GM23248 (cell line): ENCODE measurements at regions not wholly inside any gene's neighbourhood (a gene's known extent, or its start where the extent isn't known, plus 50 kb on each side); places are given as distances from the start of the nearest gene placed in this dataset.
"Not testable (repeated sequence)": the region's sequence is repeated elsewhere in the genome, so short reads cannot be mapped to it uniquely, and the experiment has no call there.

Experiments used
- DNase-seq: peaks from one replicate; pipeline ENCODE4 v3.0.0-alpha.2; 2015
- H2AFZ ChIP-seq: fragments of 200-600 bp; sonication (generic); 2 replicates; pipeline ENCODE4 v1.6.1; 2016; ENCODE audit warnings: antibody characterized with exemption
- H3F3A ChIP-seq: fragments of 200-600 bp; sonication (generic); 2 replicates; pipeline ENCODE4 v1.6.1; 2016; ENCODE audit warnings: mild to moderate bottlenecking, antibody characterized with exemption, mixed run types; ENCODE audit not compliant: insufficient read depth
- H3K27ac ChIP-seq: fragments of 200-600 bp; sonication (generic); 2 replicates; pipeline ENCODE4 v1.5.1; 2016; ENCODE audit warnings: mild to moderate bottlenecking
- H3K27me3 ChIP-seq: fragments of 200-600 bp; sonication (generic); replicated peaks from 2 replicates; pipeline ENCODE4 v1.6.1; 2016; ENCODE audit warnings: mild to moderate bottlenecking; ENCODE audit not compliant: insufficient read depth
- H3K36me3 ChIP-seq: fragments of 200-600 bp; sonication (generic); 2 replicates; pipeline ENCODE4 v1.6.1; 2016; ENCODE audit warnings: low read depth, mild to moderate bottlenecking
- H3K4me1 ChIP-seq: fragments of 200-600 bp; sonication (generic); 2 replicates; pipeline ENCODE4 v1.6.1; 2016; ENCODE audit warnings: mild to moderate bottlenecking; ENCODE audit not compliant: insufficient read depth
- H3K4me2 ChIP-seq: fragments of 200-600 bp; sonication (generic); one replicate; pipeline ENCODE4 v1.6.1; 2016; ENCODE audit warnings: mild to moderate bottlenecking; ENCODE audit not compliant: unreplicated experiment
- H3K4me3 ChIP-seq: fragments of 200-600 bp; sonication (generic); 2 replicates; pipeline ENCODE4 v1.5.1; 2016; ENCODE audit warnings: mild to moderate bottlenecking
- H3K79me2 ChIP-seq: fragments of 200-600 bp; sonication (generic); 2 replicates; pipeline ENCODE4 v1.6.1; 2016; ENCODE audit warnings: mild to moderate bottlenecking; ENCODE audit not compliant: insufficient read depth
- H3K9ac ChIP-seq: fragments of 200-600 bp; sonication (generic); 2 replicates; pipeline ENCODE4 v1.6.1; 2016; ENCODE audit warnings: mild to moderate bottlenecking
- H3K9me2 ChIP-seq: fragments of 200-600 bp; sonication (generic); 2 replicates; pipeline ENCODE4 v1.6.1; 2016; ENCODE audit warnings: mixed run types, mild to moderate bottlenecking, moderate library complexity; ENCODE audit not compliant: insufficient read depth
- H3K9me3 ChIP-seq: fragments of 200-600 bp; sonication (generic); one replicate; pipeline ENCODE4 v1.6.1; 2017; ENCODE audit warnings: low read depth
- H4K20me1 ChIP-seq: fragments of 200-600 bp; sonication (generic); 2 replicates; pipeline ENCODE4 v1.6.0; 2016; ENCODE audit not compliant: insufficient read depth
- EZH2 ChIP-seq: fragments of 200-600 bp; sonication (generic); IDR thresholded peaks from 2 replicates; pipeline ENCODE4 v1.6.1; 2018; ENCODE audit warnings: antibody characterized with exemption, mild to moderate bottlenecking; ENCODE audit not compliant: insufficient read depth, poor library complexity, severe bottlenecking
- EZH2phosphoT487 ChIP-seq: fragments of 200-600 bp; sonication (generic); IDR thresholded peaks from 2 replicates; pipeline ENCODE4 v1.6.1; 2018; ENCODE audit warnings: antibody characterized with exemption, moderate library complexity, mild to moderate bottlenecking, low read depth; ENCODE audit not compliant: insufficient read depth
- WGBS, 2 experiments: methylation state at CpG; one replicate each; pipeline ENCODE4 v1.1.6; 2015 to 2017; ENCODE audit warnings: low lambda C conversion rate in 2 of 2, low coverage in 1 of 2; ENCODE audit errors: missing lambda C conversion rate in 2 of 2; 5-methylcytosine and 5-hydroxymethylcytosine counted together
- in situ Hi-C: fragments of 300-500 bp; cut with MboI; formaldehyde crosslinking; loops from 2 replicates; pipeline ENCODE4 v1.15.0; 2020

DNA sequence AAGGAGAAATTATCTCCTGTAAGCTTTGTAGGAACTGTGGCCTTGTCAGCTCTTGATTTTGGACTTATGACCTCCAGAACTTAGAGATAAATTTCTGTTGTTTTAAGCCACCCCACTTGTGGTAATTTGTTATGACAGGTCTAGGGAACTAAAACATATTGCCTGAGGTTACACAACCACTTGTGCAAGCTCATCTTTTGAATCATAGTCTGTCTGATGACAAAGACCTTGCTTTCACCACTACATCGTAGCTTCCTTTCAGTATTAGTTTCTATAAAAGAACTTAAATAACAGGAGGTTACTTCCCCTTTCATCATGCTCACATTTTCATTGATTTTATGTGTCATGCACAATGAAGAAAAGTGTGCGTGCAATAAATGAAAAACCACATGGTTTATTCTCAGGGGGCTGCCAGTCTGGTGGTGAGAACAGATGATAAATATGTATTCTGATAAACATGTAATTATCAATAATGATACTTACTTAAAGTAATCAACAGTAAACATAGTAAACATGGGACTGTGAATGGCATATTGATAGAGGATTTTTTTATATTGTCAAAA, 690.0 kb upstream of the HS3ST1 start:
- no peak for DNase-seq
- in situ Hi-C loops: no loop called here

GRCh38 chr4:12116009-12116552, 687.4 kb upstream of the HS3ST1 start:
- no peaks in the 10 kb centered on the region for H4K20me1 ChIP-seq
- 17 to 24% methylated on average over 3 of the region's 3 CpGs for WGBS, 2 experiments
- H2AFZ ChIP-seq: no peak overlapping the region
- TF ChIP-seq EZH2 (no peak), EZH2phosphoT487 (no peak)
- H3F3A ChIP-seq: no peaks in the 10 kb centered on the region
- H3K9me2 ChIP-seq: no peaks in the 10 kb centered on the region
- DNase-seq: no peak
- no peaks in the 10 kb centered on the region for H3K79me2 ChIP-seq
- in situ Hi-C loops: no loop called here
- no peak overlapping the region for H3K27ac ChIP-seq
- H3K9me3 ChIP-seq: no peaks in the 10 kb centered on the region
- no peak overlapping the region for H3K4me3 ChIP-seq
- no peaks in the 10 kb centered on the region for H3K36me3 ChIP-seq
- no peak overlapping the region for H3K4me2 ChIP-seq
- H3K9ac ChIP-seq: no peak overlapping the region
- no peaks in the 10 kb centered on the region for H3K27me3 ChIP-seq
- H3K4me1 ChIP-seq: no peaks in the 10 kb centered on the region

More for the DNA sequence above, 690.0 kb upstream of the HS3ST1 start:
- H3K27me3 ChIP-seq: no peaks in the 10 kb centered on the region
- no peak overlapping the region for H3K4me2 ChIP-seq
- no peaks in the 10 kb centered on the region for H3K4me1 ChIP-seq
- H3K79me2 ChIP-seq: no peaks in the 10 kb centered on the region
- no peaks in the 10 kb centered on the region for H3K36me3 ChIP-seq
- TF ChIP-seq EZH2phosphoT487 (no peak), EZH2 (no peak)
- no peaks in the 10 kb centered on the region for H3K9me2 ChIP-seq
- H3F3A ChIP-seq: no peaks in the 10 kb centered on the region
- no peak overlapping the region for H3K4me3 ChIP-seq
- H3K27ac ChIP-seq: no peak overlapping the region
- WGBS, 2 experiments: 26 to 32% methylated on average over 2 of the region's 2 CpGs
- no peaks in the 10 kb centered on the region for H4K20me1 ChIP-seq
- H3K9ac ChIP-seq: no peak overlapping the region
- no peak overlapping the region for H2AFZ ChIP-seq
- H3K9me3 ChIP-seq: no peaks in the 10 kb centered on the region

DNA sequence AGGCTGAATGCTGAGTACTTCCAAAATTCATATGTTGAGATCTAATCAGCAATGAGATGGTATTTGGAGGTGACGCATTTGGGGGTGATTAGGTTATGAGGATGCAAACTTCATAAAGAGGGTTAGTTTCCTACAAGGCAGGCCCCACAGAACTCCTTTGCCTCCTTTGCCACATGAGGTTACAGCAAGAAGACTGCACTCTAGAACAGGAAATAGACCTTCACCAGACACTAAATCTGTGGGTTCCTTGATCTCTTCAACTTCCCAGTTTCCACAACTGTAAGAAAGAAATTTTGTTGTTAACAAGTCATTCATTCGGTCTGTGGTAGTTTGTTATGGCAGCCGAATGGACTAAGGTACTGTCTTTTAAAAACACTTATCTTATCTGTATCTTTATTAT, 681.9 kb upstream of the HS3ST1 start:
- H3K27me3 ChIP-seq: no peaks in the 10 kb centered on the region
- no peak for TF ChIP-seq EZH2phosphoT487
- TF ChIP-seq EZH2: no peak
- no peak overlapping the region for H3K4me3 ChIP-seq
- no peak for DNase-seq
- H3K79me2 ChIP-seq: no peaks in the 10 kb centered on the region
- H3K27ac ChIP-seq: no peak overlapping the region
- in situ Hi-C loops: no loop called here
- H4K20me1 ChIP-seq: no peaks in the 10 kb centered on the region
- no peaks in the 10 kb centered on the region for H3F3A ChIP-seq
- no peaks in the 10 kb centered on the region for H3K9me2 ChIP-seq
- H3K36me3 ChIP-seq: no peaks in the 10 kb centered on the region
- H2AFZ ChIP-seq: no peak overlapping the region
- H3K9ac ChIP-seq: no peak overlapping the region
- H3K4me2 ChIP-seq: no peak overlapping the region
- H3K9me3 ChIP-seq: no peaks in the 10 kb centered on the region
- 38 to 49% methylated on average over 3 of the region's 3 CpGs for WGBS, 2 experiments
- no peaks in the 10 kb centered on the region for H3K4me1 ChIP-seq

DNA sequence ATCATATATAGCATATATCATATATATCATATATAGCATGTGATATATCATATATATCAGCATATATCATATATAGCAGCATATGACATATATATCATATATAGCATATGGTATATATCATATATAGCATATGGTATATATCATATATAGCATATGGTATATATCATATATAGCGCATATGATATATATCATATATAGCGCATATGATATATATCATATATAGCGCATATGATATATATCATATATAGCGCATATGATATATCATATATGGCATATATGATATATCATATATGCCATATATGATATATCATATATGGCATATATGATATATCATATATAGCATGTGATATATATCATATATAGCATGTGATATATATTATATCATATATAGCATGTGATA, 680.4 kb upstream of the HS3ST1 start:
- H3K4me3 ChIP-seq, H3K9me3 ChIP-seq, H3K27ac ChIP-seq, H3K4me1 ChIP-seq, H3K79me2 ChIP-seq, H3K9me2 ChIP-seq, H2AFZ ChIP-seq, H3K4me2 ChIP-seq, H3K36me3 ChIP-seq, DNase-seq, H3K27me3 ChIP-seq, H3K9ac ChIP-seq, H4K20me1 ChIP-seq, H3F3A ChIP-seq, in situ Hi-C loops: not testable (repeated sequence)
- WGBS, 2 experiments: 57 to 61% methylated on average over 4 of the region's 4 CpGs

GRCh38 chr4:12105519-12105918, 676.8 kb upstream of the HS3ST1 start:
- H3K27ac ChIP-seq: no peak overlapping the region
- no peak for DNase-seq
- in situ Hi-C loops: no loop called here
- WGBS, 2 experiments: 28 to 46% methylated on average over 5 of the region's 5 CpGs
- TF ChIP-seq EZH2phosphoT487 (no peak), EZH2 (no peak)
- no peaks in the 10 kb centered on the region for H3K9me3 ChIP-seq
- H3K4me3 ChIP-seq: no peak overlapping the region
- H4K20me1 ChIP-seq: no peaks in the 10 kb centered on the region
- no peaks in the 10 kb centered on the region for H3K27me3 ChIP-seq
- no peak overlapping the region for H3K4me2 ChIP-seq
- H2AFZ ChIP-seq: no peak overlapping the region
- no peaks in the 10 kb centered on the region for H3K79me2 ChIP-seq
- no peak overlapping the region for H3K9ac ChIP-seq
- H3K4me1 ChIP-seq: no peaks in the 10 kb centered on the region
- no peaks in the 10 kb centered on the region for H3F3A ChIP-seq
- H3K9me2 ChIP-seq: no peaks in the 10 kb centered on the region
- H3K36me3 ChIP-seq: no peaks in the 10 kb centered on the region

GRCh38 chr4:12089920-12090319, 661.2 kb upstream of the HS3ST1 start:
- H2AFZ ChIP-seq, H4K20me1 ChIP-seq, H3K27ac ChIP-seq, H3K9me2 ChIP-seq, DNase-seq, H3K79me2 ChIP-seq, H3K9me3 ChIP-seq, in situ Hi-C loops, H3K9ac ChIP-seq, H3F3A ChIP-seq, H3K4me1 ChIP-seq, H3K4me3 ChIP-seq, H3K4me2 ChIP-seq, H3K36me3 ChIP-seq, H3K27me3 ChIP-seq: not testable (repeated sequence)
- WGBS, 2 experiments: 61 to 66% methylated on average over 21 of the region's 21 CpGs
